Stimulated activated CD4-positive, alpha-beta T cell treated with anti-CD3 and anti-CD28 coated beads, Interleukin-1b, Interleukin-23, amount 100 ng/mL, for 24 hours (primary cell): ENCODE measurements at regions not wholly inside any gene's neighbourhood (a gene's known extent, or its start where the extent isn't known, plus 50 kb on each side); places are given as distances from the start of the nearest gene placed in this dataset.
"Not testable (repeated sequence)": the region's sequence is repeated elsewhere in the genome, so short reads cannot be mapped to it uniquely, and the experiment has no call there.

Experiments
- DNase-seq, 4 experiments: peaks; one replicate each; pipeline ENCODE4 v3.0.0-alpha.2; 2020; ENCODE audit warnings: low read depth in 4 of 4, low spot score in 1 of 4

GRCh38 chr2:219726916-219727315, 99.5 kb downstream of the SLC4A3 start:
- DNase-seq, result no peak

GRCh38 chr2:219727771-219728429, 100.5 kb downstream of the SLC4A3 start:
- DNase-seq, result no peak

- no peak for DNase-seq
These were observed 101.6 kb downstream of the SLC4A3 start for GRCh38 chr2:219728991-219729487.

- no peak for DNase-seq
These were observed 103.7 kb downstream of the SLC4A3 start for GRCh38 chr2:219731173-219731572.

GRCh38 chr2:219733106-219733505, 105.7 kb downstream of the SLC4A3 start:
- DNase-seq, result no peak

GRCh38 chr2:219733746-219734145, 106.3 kb downstream of the SLC4A3 start:
- DNase-seq, result no peak

GRCh38 chr2:219736209-219736608, 108.8 kb downstream of the SLC4A3 start:
- no peak for DNase-seq

GRCh38 chr2:219737270-219737691, 109.9 kb downstream of the SLC4A3 start:
- no peak for DNase-seq

GRCh38 chr2:219739066-219739465, 111.6 kb downstream of the SLC4A3 start:
- no peak for DNase-seq

GRCh38 chr2:219739866-219740440, 112.5 kb downstream of the SLC4A3 start:
- DNase-seq, result no peak

- no peak for DNase-seq
These were observed 116.1 kb downstream of the SLC4A3 start for GRCh38 chr2:219743548-219743947.

- no peak for DNase-seq
These were observed 116.6 kb downstream of the SLC4A3 start for GRCh38 chr2:219744066-219744465.

GRCh38 chr2:219744600-219744999, 117.2 kb downstream of the SLC4A3 start:
- DNase-seq, result no peak

GRCh38 chr2:219747637-219748036, 120.2 kb downstream of the SLC4A3 start:
- no peak for DNase-seq

- no peak for DNase-seq
These were observed 121.5 kb downstream of the SLC4A3 start for GRCh38 chr2:219748671-219749570.

- not testable (repeated sequence) for DNase-seq
These were observed 123.7 kb downstream of the SLC4A3 start for GRCh38 chr2:219751121-219751520.

- DNase-seq, result no peak
These were observed 125.3 kb downstream of the SLC4A3 start for GRCh38 chr2:219752726-219753125.

GRCh38 chr2:219758907-219759680, 131.7 kb downstream of the SLC4A3 start:
- no peak for DNase-seq

GRCh38 chr2:219759801-219760200, 132.4 kb downstream of the SLC4A3 start:
- DNase-seq, result no peak

- DNase-seq, result no peak
These were observed 137.9 kb downstream of the SLC4A3 start for GRCh38 chr2:219765231-219765911.
